SK-N-SH treated with all-trans-retinoic acid at 6 μM for 48 hours (cell line): ENCODE measurements at regions not wholly inside any gene's neighbourhood (a gene's known extent, or its start where the extent isn't known, plus 50 kb on each side); places are given as distances from the start of the nearest gene placed in this dataset.

Experiments used
- ATAC-seq: fragments of 200-7000 bp; cut with Tn5 transposase; 3 replicates; pipeline ENCODE4 v1.9.1; 2020; ENCODE audit warnings: mild to moderate bottlenecking, moderate library complexity
- BACH2 ChIP-seq: fragments of 250-450 bp; sonication (Bioruptor Pico); IDR thresholded peaks from 2 replicates; pipeline ENCODE4 v1.9.0; 2021; ENCODE audit warnings: mild to moderate bottlenecking, borderline replicate concordance
- CREB5 ChIP-seq: fragments of 250-450 bp; sonication (Bioruptor Pico); IDR thresholded peaks from 2 replicates; pipeline ENCODE4 v1.5.1; 2020; ENCODE audit warnings: low read depth, mild to moderate bottlenecking, moderate library complexity
- CSDC2 ChIP-seq: fragments of 250-450 bp; sonication (Bioruptor Pico); IDR thresholded peaks from 2 replicates; pipeline ENCODE4 v1.5.0; 2020; ENCODE audit warnings: mild to moderate bottlenecking, moderate library complexity
- CSRNP3 ChIP-seq: fragments of 250-450 bp; sonication (Bioruptor Pico); IDR thresholded peaks from 2 replicates; pipeline ENCODE4 v1.5.1; 2021; ENCODE audit warnings: mild to moderate bottlenecking, moderate library complexity
- ESRRG ChIP-seq: fragments of 250-450 bp; sonication (Bioruptor Pico); IDR thresholded peaks from 2 replicates; pipeline ENCODE4 v1.6.1; 2021; ENCODE audit warnings: mild to moderate bottlenecking
- GLIS3 ChIP-seq: fragments of 250-450 bp; sonication (Bioruptor Pico); IDR thresholded peaks from 2 replicates; pipeline ENCODE4 v1.5.0; 2020; ENCODE audit warnings: mild to moderate bottlenecking, moderate library complexity
- ISL1 ChIP-seq: fragments of 250-450 bp; sonication (Bioruptor Pico); IDR thresholded peaks from 2 replicates; pipeline ENCODE4 v2.1.2; 2022; ENCODE audit warnings: mild to moderate bottlenecking, moderate library complexity
- OSR1 ChIP-seq: fragments of 250-450 bp; sonication (Bioruptor Pico); IDR thresholded peaks from 2 replicates; pipeline ENCODE4 v1.8.0; 2022; ENCODE audit warnings: moderate library complexity, mild to moderate bottlenecking, inconsistent platforms
- PATZ1 ChIP-seq: fragments of 250-450 bp; sonication (Bioruptor Pico); IDR thresholded peaks from 2 replicates; pipeline ENCODE4 v1.8.0; 2020; ENCODE audit warnings: mild to moderate bottlenecking, moderate library complexity, borderline replicate concordance
- POU6F1 ChIP-seq: fragments of 250-450 bp; sonication (Bioruptor Pico); IDR thresholded peaks from 2 replicates; pipeline ENCODE4 v1.8.0; 2021; ENCODE audit warnings: low read depth, mild to moderate bottlenecking, moderate library complexity, borderline replicate concordance
- PPARA ChIP-seq: fragments of 250-450 bp; sonication (Bioruptor Pico); IDR thresholded peaks from 2 replicates; pipeline ENCODE4 v1.5.0; 2020; ENCODE audit warnings: mild to moderate bottlenecking, borderline replicate concordance
- RARB ChIP-seq: fragments of 250-450 bp; sonication (Bioruptor Pico); IDR thresholded peaks from 2 replicates; pipeline ENCODE4 v1.8.0; 2021; ENCODE audit warnings: mild to moderate bottlenecking, moderate library complexity
- SNAI2 ChIP-seq: fragments of 250-450 bp; sonication (Bioruptor Pico); IDR thresholded peaks from 2 replicates; pipeline ENCODE4 v1.5.0; 2020; ENCODE audit warnings: mild to moderate bottlenecking, moderate library complexity
- TCF4 ChIP-seq: fragments of 250-450 bp; sonication (Bioruptor Pico); IDR thresholded peaks from 2 replicates; pipeline ENCODE4 v1.8.0; 2021; ENCODE audit warnings: mild to moderate bottlenecking, moderate library complexity, borderline replicate concordance
- TOX ChIP-seq: fragments of 250-450 bp; sonication (Bioruptor Pico); IDR thresholded peaks from 2 replicates; pipeline ENCODE4 v1.8.0; 2021; ENCODE audit warnings: mild to moderate bottlenecking, moderate library complexity, borderline replicate concordance
- TSHZ2 ChIP-seq: fragments of 250-450 bp; sonication (Bioruptor Pico); IDR thresholded peaks from 2 replicates; pipeline ENCODE4 v1.5.0; 2020; ENCODE audit warnings: mild to moderate bottlenecking, moderate library complexity
- ZC3H10 ChIP-seq: fragments of 250-450 bp; sonication (Bioruptor Pico); IDR thresholded peaks from 2 replicates; pipeline ENCODE4 v1.5.1; 2021; ENCODE audit warnings: mild to moderate bottlenecking, moderate library complexity
- ZFP3 ChIP-seq: fragments of 250-450 bp; sonication (Bioruptor Pico); IDR thresholded peaks from 2 replicates; pipeline ENCODE4 v1.5.0; 2020; ENCODE audit warnings: mild to moderate bottlenecking, moderate library complexity
- ZFP30 ChIP-seq: fragments of 450-650 bp; formaldehyde crosslinking; IDR thresholded peaks from 2 replicates; pipeline ENCODE4 v1.5.0; 2022; ENCODE audit warnings: mild to moderate bottlenecking, moderate library complexity
- ZNF565 ChIP-seq: fragments of 450-650 bp; formaldehyde crosslinking; conservative IDR thresholded peaks from 2 replicates; pipeline ENCODE4 v1.5.0; 2020; ENCODE audit warnings: low read depth, mild to moderate bottlenecking, moderate library complexity
- ZNF70 ChIP-seq: fragments of 450-650 bp; formaldehyde crosslinking; IDR thresholded peaks from 2 replicates; pipeline ENCODE4 v1.5.0; 2020; ENCODE audit warnings: mild to moderate bottlenecking, moderate library complexity
- ZNF8 ChIP-seq: fragments of 450-650 bp; formaldehyde crosslinking; IDR thresholded peaks from 2 replicates; pipeline ENCODE4 v1.5.0; 2020; ENCODE audit warnings: mild to moderate bottlenecking, moderate library complexity

- TF ChIP-seq CSRNP3 (CRISPR knock-in tag) (no peak), CSDC2 (CRISPR knock-in tag) (no peak), OSR1 (no peak), SNAI2 (CRISPR knock-in tag) (no peak), TOX (CRISPR knock-in tag) (no peak), PATZ1 (CRISPR knock-in tag) (no peak), ZNF565 (CRISPR knock-in tag) (no peak), TCF4 (no peak), RARB (CRISPR knock-in tag) (no peak), TSHZ2 (CRISPR knock-in tag) (no peak), ZC3H10 (no peak), PPARA (CRISPR knock-in tag) (no peak), ISL1 (CRISPR knock-in tag) (no peak), ZNF8 (CRISPR knock-in tag) (no peak), ZFP3 (no peak), ZNF70 (CRISPR knock-in tag) (no peak), BACH2 (no peak)
- no peak for ATAC-seq
Measured at GRCh38 chr18:25725501-25725900, 364.9 kb downstream of the SS18 start.

- no peak for ATAC-seq
- TF ChIP-seq ZNF565 (CRISPR knock-in tag) (no peak), TCF4 (no peak)
Measured at GRCh38 chr18:25724997-25725396, 365.4 kb downstream of the SS18 start.

- TF ChIP-seq ZNF8 (CRISPR knock-in tag) (no peak), ZFP3 (no peak), PPARA (CRISPR knock-in tag) (no peak), ESRRG (CRISPR knock-in tag) (no peak), CREB5 (CRISPR knock-in tag) (no peak), RARB (CRISPR knock-in tag) (no peak)
- no peak for ATAC-seq
Measured at GRCh38 chr18:25724121-25724520, 366.3 kb downstream of the SS18 start.

GRCh38 chr18:25713103-25713502 lies 361.1 kb upstream of the ZNF521 start:
- TF ChIP-seq GLIS3 (CRISPR knock-in tag) (no peak), ZC3H10 (no peak), TSHZ2 (CRISPR knock-in tag) (no peak), TOX (CRISPR knock-in tag) (no peak), ZFP3 (no peak), POU6F1 (CRISPR knock-in tag) (no peak), PATZ1 (CRISPR knock-in tag) (no peak), ZFP30 (no peak), ISL1 (CRISPR knock-in tag) (no peak), ESRRG (CRISPR knock-in tag) (no peak)
- ATAC-seq: no peak
